Prostate gland (tissue), 2 donors: ENCODE measurements at regions not wholly inside any gene's neighbourhood (a gene's known extent, or its start where the extent isn't known, plus 50 kb on each side); places are given as distances from the start of the nearest gene placed in this dataset.

ENCODE experiments used
- CTCF ChIP-seq, 4 experiments: fragments of 200-600 bp in 2 of 4; fragments of 450-650 bp in 2 of 4; sonication (generic) in 2 of 4; IDR thresholded peaks; 1 replicate in 3 of 4; 2 replicates in 1 of 4; pipeline ENCODE4 v1.5.1; 2016 to 2019; ENCODE audit warnings: antibody characterized with exemption in 4 of 4, mild to moderate bottlenecking in 2 of 4, moderate library complexity in 2 of 4
- POLR2A ChIP-seq: fragments of 450-650 bp; IDR thresholded peaks from one replicate; pipeline ENCODE4 v1.6.1; 2016; ENCODE audit warnings: antibody characterized with exemption, mild to moderate bottlenecking
- POLR2AphosphoS5 ChIP-seq: sonication (generic); formaldehyde crosslinking; IDR thresholded peaks from one replicate; pipeline ENCODE4 v1.6.1; 2017; ENCODE audit warnings: antibody characterized with exemption

- TF ChIP-seq CTCF (IDR thresholded peaks at IDR 0.05): no peak
- no peak for TF ChIP-seq POLR2AphosphoS5
- no peak for TF ChIP-seq POLR2A
These were observed 167.6 kb downstream of the LNPK start for GRCh38 chr2:175834477-175834876.
